ENCODE measurements at regions not wholly inside any gene's neighbourhood (a gene's known extent, or its start where the extent isn't known, plus 50 kb on each side); places are given as distances from the start of the nearest gene placed in this dataset.

GRCh38 chr18:46314011-46314410 is 209.8 kb downstream of the HAUS1 start:
- no peak overlapping the region for H2AFZ ChIP-seq (ENCODE audit: low read depth, low read length)
- no peaks in the 10 kb centered on the region for H3K9me3 ChIP-seq (replicated peaks; ENCODE audit: control insufficient read depth, insufficient read depth, low read depth, low read length)
- POLR2A ChIA-PET, result interaction anchor here (0.5 to 0.9 kb wide), 3 partner anchors 10 to 978 kb away, joined by 3 read pairs; no protein-coding TSS in a partner anchor
- no peak for ATAC-seq
- intact Hi-C loops (cut with micrococcal nuclease), result no loop called here
- no peak overlapping the region for H3K9ac ChIP-seq (ENCODE audit: insufficient read depth in 1 of 2, low read depth in 2 of 2, low read length in 2 of 2)
- no peak for FAIRE-seq
- H3K4me1 ChIP-seq (replicated peaks in 1 of 2; ENCODE audit: control insufficient read depth in 2 of 2, insufficient read depth in 2 of 2, low read length in 2 of 2), result no peaks in the 10 kb centered on the region
- CTCF ChIA-PET (ENCODE audit: low intra/inter-chr PET ratio), result no interaction called here
- H3K9me1 ChIP-seq (ENCODE audit: control insufficient read depth, insufficient read depth, low read length), result no peaks in the 10 kb centered on the region
- no peak for DNase-seq (ENCODE audit: extremely low read depth in 1 of 4, low spot score in 3 of 4)
- no peaks in the 10 kb centered on the region for H3K79me2 ChIP-seq (ENCODE audit: control insufficient read depth, insufficient read depth, low read length)
- no peak overlapping the region for H3K4me2 ChIP-seq (ENCODE audit: insufficient read depth, low read length)
- H3K27ac ChIP-seq (ENCODE audit: extremely low read depth, low read depth, low read length), result no peak overlapping the region
- no peak overlapping the region for H3K4me3 ChIP-seq
- no peaks in the 10 kb centered on the region for H4K20me1 ChIP-seq (replicated peaks; ENCODE audit: control insufficient read depth, insufficient read depth, low read length)
- WGBS (ENCODE audit: insufficient coverage, low coverage, missing lambda C conversion rate), result 6% methylated on average over 6 of the region's 7 CpGs
- no TSS peak for BruUV-seq (replicated peaks)
- peaks cover 0 to 40% of the 10 kb centered on the region in 2 experiments; a peak in 3 of 5 replicates for H3K27me3 ChIP-seq (ENCODE audit: control insufficient read depth in 2 of 2, insufficient read depth in 2 of 2, low read length in 2 of 2)
- in situ Hi-C loops (cut with MboI), result no loop called here
- no peaks in the 10 kb centered on the region for H3K36me3 ChIP-seq (ENCODE audit: control insufficient read depth, insufficient read depth, low read length)
- TF ChIP-seq ZBTB1 (CRISPR knock-in tag; IDR thresholded peaks at IDR 0.05; ENCODE audit: borderline replicate concordance, low read depth) (no peak), TSHZ1 (CRISPR knock-in tag; IDR thresholded peaks at IDR 0.05) (no peak), BRCA1 (IDR thresholded peaks at IDR 0.05) (no peak), BRCA1 (CRISPR knock-in tag; IDR thresholded peaks at IDR 0.05) (no peak), SNAPC5 (CRISPR knock-in tag; IDR thresholded peaks at IDR 0.05) (no peak), ZNF561 (CRISPR knock-in tag; conservative IDR thresholded peaks at IDR 0.05) (no peak), MAFF (IDR thresholded peaks at IDR 0.05; ENCODE audit: low read length) (no peak), NFE2 (IDR thresholded peaks at IDR 0.05; ENCODE audit: low read depth) (no peak), BCL6 (CRISPR knock-in tag; IDR thresholded peaks at IDR 0.05) (no peak), HDAC3 (IDR thresholded peaks at IDR 0.05; ENCODE audit: borderline replicate concordance, partially characterized antibody) (no peak), NR2F6 (CRISPR knock-in tag; IDR thresholded peaks at IDR 0.05) (no peak), MCM5 (IDR thresholded peaks at IDR 0.05; ENCODE audit: low read depth) (no peak), ZBTB43 (CRISPR knock-in tag; IDR thresholded peaks at IDR 0.05) (no peak)
